ENCODE measurements at regions not wholly inside any gene's neighbourhood (a gene's known extent, or its start where the extent isn't known, plus 50 kb on each side); places are given as distances from the start of the nearest gene placed in this dataset.

DNA sequence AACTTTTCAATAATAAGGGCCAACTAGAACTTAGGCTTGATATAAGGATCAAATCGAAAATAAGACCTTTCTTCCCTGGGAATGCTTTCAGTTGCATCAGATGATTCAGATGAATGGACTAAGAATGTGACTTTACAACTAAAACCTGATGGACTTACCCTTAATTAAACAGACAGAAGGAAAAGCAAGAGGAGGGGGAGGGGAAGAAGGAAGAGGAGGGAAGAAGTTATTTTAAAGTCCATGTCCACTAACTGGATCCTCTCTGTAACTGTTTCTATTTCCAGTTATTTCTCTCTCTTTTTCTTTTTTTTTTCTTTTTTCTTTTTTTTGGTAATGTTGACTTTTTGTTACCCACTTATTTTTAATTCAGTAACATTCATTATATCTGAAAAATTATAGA, 486.0 kb downstream of the MAFB start:
- DNase-seq: no peak

DNA sequence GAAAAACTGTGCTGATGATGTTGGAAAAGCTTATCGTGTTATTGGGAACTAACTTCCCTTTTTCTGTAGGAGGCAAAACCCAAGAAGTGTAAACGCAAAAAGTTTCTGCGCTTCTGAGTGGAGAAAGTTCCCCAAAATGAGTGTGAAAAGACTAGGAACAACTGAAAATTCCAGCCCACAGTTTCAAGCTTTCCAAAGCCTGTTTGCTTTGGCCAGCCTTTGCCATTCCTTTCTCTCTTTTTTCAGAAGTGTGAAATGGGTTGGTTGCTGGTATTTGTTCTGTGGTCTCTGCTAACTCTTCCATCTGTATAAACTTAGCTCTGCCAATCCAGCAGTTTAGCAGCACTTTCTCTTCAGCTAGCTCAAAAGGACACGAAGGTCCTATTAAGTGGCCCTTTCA, 491.3 kb downstream of the MAFB start:
- DNase-seq: no peak

DNA sequence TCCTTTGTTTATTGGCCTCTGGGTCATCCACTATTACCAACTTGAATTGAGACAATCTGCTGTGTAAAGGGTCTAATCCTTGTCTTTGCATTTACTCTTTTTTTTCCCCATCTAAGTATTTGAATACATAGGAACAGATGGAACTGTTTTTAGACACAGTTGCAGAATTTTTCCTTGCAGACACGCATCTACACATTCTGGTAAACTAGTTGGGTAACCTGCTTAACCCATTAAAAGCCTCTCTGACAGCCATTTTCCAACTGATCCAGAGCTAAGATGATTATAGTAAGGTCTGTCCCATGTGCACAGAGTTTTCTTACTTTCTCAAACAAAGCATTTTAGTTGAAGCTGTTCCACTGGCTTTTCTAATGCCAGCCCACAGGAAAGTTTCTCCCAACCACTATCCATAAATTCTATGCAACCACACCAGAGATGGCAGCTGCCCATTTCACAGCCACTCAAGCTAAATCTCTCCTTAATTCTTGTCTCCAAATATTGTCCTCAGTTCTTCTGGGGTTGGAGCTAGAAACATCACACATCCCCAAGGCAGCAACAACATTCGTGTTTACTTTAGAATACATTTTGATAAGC, 492.1 kb downstream of the MAFB start:
- no peak for DNase-seq

DNA sequence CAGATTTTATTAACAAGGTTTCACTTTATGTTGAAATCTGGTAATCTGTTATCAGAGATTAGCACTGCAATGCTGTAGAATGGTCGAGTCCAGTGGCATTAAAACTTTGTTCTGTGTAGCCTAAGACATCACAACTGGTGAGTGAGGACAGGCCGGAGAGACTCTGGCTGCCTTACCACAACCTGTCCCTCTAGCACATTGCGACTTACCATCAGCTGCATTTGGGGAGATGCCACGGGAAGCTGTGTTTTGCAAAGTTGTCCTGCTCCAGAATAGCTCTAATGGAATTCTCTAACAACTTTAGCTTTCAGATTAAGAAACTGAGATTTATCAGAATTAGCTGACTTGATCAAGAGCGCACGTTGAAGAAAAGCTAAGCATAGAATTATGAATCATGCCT, 493.3 kb downstream of the MAFB start:
- no peak for DNase-seq

DNA sequence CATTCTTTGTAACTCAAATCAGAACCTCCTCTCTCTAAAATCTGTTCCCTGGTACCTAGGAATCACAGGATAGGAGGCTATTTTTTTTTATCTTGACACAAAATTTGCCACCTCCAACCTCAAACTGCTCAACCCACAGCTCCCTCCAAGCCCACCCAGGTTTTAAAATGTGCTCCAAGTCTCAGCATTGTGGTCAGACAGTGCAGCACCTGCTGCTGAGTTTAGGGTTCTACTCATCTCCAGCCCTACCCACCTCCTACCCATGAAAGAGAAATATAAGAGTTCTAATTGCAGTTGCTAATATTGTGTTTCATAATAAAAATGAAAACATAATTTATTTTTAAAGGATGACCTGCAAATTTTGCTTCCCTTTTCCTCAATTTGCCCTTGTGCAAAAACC, 496.5 kb downstream of the MAFB start:
- DNase-seq: no peak

DNA sequence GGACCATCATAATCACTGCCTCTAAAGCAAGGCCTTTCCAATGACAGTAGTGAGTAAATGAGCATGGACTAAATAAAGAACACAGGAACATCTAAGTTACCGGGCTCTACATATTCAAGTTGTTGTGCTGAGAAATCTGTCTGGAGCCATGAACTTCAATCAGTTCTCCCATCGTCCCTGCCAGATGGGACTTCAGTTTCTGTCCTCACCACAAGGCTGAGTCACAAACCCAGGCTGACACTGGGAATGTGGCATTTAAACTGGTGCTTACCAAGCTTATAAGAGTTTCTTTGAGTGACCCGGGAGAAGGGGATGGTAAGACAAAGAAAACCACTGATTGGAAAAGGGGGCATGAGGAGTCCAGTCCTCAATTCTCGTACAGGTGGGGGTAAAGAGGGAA, 497.0 kb downstream of the MAFB start:
- no peak for DNase-seq

DNA sequence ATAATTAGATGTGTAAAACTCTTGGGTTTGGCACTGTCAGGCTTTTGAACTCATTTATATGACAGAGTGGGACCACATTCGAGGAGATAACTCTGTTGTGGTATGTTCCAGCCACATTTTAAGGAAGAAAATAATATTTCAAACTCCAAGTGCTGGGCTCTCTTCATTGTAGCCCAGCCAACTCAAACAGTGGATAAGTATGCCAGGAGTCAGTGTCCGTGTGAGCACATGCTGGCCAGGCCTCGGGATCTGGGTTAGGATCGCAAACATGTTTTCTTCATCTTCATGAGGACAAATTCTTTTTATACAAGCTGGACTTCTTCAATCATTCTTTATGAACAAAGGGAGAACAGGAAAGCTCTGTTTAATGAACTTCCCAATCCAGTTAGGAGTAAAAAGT, 497.5 kb downstream of the MAFB start:
- no peak for DNase-seq

DNA sequence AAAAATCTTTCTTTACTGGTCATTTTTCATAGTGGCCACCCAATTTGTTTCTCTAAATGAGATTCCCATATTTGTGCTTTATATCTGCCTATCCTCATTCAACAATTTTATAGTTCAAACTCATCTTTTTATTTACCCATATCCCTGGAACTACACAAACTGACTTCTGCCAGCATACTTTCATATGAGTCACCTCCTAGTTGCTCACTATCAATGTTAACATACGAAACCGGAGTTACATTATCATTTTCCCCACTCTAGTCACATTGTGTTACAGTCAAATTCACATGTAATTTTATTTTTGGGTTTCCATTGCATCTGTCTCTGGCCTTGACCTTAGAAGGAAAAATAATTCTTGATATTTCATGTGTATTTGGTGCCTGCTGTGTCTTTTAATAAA, 499.4 kb downstream of the MAFB start:
- DNase-seq: no peak

DNA sequence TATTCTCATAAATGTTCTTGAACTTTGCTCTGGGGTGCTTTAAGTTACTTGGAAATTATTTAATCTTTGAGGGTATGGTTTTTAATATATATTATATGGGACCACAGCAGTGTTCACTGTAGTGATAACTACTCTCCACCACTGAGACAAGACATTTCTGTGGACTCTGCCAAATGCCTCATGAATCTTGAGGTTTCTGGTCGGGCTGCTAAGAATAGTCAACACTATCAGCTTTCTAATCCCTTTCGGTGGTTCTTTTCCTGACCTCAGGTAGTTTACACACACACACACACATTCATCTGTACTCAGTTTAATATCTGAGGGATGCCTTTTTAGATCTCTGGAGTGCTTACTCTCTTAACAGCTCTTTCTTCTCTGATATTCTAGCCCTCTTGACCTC, 500.7 kb downstream of the MAFB start:
- no peak for DNase-seq

DNA sequence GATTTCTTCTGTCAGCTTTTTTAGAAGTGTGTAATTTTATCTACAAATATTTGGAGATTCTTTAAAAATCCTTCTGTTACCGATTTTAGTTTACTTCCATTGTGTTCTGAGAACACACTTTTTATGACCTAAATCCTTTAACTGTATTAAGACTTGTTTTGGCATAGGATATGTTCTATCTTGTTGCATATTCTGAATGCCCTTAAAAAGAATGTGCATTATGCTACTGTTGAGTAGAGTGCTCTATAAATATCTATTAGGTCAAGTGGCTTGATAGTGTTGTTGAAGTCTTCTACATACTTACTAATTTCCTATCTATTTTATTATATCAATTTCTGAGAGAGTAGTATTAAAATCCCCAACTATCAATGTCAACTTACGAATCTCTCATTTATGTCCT, 502.2 kb downstream of the MAFB start:
- DNase-seq: no peak

DNA sequence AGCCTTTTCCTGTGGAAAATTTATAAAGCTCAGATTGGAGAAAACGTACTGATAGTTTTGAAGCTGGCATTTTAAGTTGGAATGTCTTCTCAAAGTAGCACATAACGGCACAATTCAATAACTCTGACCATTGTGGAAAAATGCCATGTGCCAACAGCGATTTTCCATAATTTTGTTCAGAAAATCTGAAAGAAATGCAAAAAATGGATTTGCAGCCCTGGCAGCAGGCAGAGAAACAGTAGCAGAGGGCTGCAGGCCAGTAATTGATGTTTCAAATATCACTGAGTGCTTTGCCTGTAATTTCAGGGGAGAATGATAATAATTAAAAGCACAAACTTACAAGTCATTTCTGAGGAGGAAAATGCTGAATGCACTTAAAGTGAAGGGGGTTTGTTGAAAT, 507.4 kb downstream of the MAFB start:
- DNase-seq: no peak

DNA sequence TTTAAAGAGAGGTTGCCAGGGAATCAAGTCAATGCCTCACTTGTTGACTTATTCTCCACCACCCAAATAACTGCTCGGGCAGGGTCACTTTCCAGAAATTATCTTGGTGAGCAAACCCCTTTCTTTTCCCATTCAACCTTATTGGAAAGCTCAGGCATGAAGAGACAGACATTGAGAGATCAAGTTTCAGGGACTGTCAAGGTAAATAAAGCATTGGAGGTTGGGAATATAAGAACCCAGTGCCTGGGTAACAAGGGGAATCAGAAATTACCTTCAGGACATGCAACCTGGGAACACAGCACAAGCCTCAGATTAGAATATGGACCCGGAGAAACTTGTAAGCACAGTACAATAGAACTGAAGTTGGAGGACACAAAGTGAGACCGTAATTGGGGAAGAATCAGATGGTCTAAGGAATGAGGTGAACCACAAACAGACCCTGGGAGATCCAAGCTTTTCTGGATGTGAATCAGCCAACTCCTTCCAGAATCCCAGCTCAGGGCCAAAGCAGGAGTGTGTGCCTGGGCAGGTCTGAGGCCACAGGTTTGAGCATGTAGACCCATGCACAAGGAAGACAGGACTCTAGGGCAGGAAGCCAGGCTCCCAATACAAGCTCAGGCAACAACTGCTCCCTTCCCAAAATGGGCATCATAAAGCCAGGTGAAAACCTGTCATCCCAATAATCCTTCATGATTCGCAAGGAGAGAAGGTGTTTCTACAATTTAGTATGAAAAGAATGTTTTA, 512.8 kb downstream of the MAFB start:
- no peak for DNase-seq

DNA sequence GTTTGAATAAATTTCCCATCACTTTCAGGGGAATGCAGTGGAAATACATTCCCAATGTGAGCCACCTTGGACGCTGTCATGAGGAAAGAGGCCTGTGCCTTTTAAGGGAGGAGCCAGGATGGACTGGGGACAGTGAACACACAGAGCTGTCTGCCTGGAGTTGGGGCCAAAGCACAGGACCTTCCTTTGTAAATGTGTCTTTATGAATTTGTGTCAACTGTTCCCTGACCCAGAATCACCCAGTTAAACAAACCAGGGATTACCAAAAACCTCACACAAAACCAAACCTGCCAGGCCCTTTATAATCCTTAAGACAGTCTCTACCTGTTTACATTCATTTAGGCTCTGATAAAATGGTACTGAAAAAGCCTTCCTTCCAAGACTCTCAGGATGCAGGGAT, 513.7 kb downstream of the MAFB start:
- no peak for DNase-seq

DNA sequence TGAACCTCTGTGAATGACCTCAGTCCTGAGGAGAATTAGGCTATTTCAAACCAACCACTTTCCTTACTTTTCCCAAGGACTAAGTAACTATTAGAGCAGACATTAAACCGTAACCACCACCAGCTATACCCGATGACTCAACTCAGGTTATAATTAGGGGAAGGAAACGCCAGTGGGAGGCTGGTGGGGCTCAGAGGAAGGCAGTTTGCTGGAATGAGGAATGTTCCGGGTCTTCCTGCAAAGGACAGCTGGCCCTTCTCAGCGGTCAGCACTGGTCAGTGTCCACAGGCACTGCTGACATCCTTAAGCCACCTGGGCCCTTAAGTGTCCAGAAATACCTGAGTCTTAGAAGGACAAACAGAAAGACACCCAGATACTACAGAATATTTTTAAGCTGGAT, 515.2 kb downstream of the MAFB start:
- no peak for DNase-seq

DNA sequence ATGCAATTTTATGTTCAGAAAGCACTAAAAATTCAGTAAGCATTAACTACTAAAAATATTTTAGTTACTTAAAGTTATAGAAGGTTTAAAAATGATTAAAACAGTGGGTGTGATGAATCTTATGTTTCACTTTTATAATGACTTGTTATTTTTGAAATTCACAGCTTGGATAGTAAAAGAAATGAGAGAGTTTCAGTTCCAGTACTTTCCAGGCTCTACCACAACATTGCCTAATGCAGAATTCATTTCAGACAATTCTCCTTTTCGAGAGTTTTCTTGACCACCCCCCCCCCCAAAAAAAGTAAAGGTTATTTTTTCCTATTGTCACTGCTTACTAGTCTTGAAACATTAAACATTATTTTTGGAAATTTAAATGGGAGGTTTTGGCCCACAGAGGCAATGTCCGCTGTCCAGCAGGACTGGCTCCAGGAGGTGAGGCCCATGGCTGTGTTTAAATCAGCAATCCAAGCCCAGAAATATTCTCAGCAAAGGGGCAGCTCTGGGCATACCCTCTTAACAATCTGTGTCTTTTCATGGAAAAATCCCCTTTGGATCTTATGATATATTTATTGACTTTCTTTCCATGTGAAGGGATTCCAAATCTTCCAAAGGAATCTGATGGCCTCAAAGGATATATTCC, 519.9 kb downstream of the MAFB start:
- DNase-seq: no peak

DNA sequence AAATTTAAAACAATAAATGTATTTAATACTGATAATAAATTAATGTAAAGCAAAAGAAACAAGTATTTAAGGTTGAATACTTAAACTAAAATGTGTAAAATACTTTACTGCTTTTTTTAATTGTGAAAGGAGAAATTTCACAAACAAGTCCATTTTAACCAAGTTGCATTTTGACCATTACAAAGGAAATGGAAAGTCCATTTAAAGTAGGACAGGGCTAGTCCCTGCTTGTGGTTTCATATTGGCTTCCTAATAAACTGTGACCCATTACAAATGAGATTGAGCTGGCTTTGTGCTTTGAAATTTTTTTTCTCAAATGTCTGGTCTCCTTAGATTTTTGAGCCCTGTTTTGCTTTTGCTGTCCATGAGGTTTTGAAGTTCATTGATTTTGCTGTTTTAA, 527.6 kb downstream of the MAFB start:
- DNase-seq: no peak

DNA sequence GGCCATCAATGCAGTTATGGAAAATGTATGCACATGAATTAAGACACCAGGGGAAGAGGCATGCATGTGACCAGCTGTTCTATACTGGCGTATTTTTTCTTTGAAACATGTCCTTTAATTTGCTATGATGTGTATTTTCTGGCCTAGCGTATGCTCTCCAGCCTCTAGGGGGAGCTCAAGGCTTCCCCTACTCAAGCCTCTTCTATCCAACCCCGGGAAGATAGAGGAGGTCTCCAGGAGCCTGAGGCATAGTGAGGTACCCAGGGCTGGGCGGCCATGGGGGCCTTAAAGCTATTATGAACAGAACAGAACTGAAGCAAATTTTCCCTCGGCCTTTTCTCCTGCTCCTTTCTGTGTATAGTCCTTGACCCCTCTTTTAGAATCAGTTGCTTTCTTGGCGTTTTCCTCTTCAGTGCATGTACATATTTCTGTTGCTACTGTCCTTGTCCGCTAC, 528.9 kb downstream of the MAFB start:
- peak; percentile 5 for DNase-seq

DNA sequence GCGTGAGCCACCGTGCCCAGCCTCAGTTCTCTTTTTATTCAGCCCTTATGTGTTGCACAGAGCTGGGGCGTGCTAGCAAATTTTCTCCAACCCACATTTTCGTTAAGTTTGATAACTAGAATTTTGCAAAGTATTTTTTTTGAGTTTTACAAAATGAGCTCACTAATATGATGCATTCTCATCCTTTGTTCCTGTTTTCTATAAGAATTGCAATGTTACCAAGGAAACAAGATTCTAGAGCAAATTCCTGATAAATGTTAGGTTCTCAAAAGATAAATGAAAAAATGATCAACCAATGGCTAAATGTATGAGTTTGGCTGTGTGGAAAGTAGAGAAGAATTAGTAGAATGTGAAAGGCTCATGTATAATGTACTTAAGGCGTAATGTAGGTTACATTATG, 529.8 kb downstream of the MAFB start:
- no peak for DNase-seq

DNA sequence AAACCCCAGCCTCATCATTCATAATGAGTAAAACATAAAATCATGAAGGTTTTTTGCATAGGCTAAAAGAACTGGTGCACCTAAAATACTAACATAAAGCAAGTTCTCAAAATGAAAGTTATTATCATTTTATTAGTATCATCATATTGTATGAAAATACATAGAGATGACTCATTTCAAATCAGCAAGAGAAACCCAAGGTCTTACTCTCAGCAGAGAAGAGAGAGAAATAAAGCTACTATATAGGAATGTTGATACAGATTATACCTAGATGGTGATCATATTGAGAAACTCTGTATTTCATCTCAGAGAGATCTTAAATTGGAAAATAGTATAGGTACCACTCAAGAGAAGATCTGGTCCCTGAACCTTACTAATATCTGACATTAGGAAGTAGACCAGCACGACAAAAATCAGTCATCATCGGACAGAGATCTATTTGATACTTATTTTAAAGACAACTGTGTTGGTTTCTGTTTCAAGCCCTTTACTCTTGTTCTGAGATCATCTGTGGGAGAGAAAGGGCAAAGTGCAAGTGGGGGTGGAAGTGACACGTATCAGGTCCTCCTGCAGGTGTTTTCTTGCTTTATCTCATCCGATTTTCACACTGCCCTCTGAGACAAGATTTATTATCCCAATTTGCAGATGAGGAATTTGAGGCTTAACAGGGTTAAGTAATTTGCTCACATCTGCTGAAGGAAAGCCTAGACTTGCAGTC, 532.3 kb downstream of the MAFB start:
- no peak for DNase-seq

DNA sequence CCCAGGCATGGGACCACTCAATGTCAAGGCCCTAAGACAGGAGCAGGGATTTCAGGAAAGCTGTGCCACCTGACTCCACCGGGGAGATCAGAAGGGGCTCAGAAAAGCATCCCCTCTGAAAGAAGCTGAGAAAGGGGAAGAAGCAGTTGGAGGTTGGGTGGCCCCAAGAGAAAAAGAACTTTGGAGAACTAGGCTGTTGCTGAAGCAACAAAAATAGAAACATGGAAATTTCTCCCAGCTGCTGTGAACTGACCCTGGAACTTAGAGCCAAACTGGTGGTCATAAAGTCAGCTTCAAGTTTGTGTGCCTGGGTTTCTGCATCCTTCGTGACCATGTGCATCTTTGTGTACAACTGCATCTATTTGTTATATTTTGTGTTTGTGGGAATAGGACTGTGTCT, 534.5 kb downstream of the MAFB start:
- no peak for DNase-seq

DNA sequence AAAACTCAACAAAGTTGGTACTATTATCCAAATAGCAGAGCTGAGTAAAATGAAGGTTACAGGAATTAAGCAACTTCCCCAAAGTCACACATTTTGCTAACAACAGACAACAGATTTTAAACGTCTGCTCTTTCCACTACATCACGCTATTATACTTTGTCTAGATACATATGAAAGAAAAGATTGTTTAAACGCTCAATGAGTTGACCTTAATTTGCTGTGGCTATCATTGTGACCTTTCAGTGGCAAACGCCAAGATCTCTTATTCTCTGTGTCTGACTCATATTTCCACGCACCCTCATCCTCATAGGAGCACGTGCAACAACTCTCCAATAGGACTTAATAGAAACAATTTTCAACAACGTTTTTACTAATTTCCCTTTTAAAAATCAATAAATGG, 540.1 kb downstream of the MAFB start:
- DNase-seq: no peak

DNA sequence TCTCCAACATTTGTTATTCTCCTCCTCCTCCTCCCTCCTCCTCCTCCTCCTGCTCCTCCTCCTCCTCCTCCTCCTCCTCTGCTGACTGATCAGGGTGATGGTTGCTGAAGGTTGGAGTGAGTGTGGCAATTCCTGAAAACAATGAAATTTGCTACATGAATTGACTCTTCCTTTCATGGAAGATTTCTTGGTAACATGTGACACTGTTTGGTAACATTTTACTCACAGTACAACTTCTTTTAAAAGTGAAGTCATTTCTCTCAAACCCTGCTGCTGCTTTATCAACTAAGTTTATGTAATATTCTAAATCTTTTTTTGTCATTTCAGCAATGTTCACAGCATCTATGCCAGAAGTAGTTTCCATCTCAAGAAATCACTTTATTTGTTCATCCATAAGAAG, 543.0 kb downstream of the MAFB start:
- DNase-seq: no peak

DNA sequence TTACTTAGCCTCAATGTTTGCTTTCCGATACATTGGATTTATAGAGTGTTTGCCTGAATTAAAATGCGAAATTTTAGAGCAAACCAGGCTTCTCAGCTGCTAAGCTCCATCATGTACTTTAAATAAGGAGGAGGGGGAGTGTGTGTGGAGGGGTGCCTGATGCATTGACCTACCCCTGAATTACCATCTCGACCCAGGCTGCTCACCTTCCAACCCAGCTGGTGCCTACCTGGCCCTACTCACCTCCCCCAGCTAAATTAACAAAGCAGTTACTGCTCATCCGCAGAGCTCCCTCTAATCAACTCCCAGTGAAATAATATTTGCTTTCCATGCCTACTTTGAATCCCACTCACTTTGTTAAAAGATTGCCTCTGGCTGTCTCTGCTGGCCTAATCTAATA, 544.5 kb downstream of the MAFB start:
- no peak for DNase-seq

DNA sequence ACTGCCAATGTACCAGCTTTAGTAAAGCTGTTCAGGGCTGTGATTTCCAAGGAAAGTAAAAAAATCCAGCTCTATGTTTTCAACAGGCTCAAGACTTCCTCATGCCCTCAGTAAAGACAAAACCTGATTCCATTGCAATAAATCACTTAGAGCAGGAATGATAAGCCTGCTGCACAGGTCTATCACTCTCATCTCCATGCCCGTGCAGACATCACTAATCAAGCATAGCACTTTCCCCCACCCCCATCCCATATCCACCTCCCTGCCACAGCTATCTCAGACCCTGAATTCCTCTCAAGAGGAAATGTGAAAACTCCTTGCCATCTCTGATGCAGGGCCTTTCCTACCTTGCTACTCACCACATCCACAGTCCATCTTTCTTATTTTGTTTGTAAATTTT, 554.9 kb downstream of the MAFB start:
- DNase-seq: no peak

All from NCI-H524 treated with DMSO at 0.1 percent for 48 hours (cell line).